Stimulated activated CD4-positive, alpha-beta T cell treated with anti-CD3 and anti-CD28 coated beads, Interleukin-12 subunit alpha, Interleukin-12 subunit beta, amount 100 ng/mL, for 48 hours (primary cell): ENCODE measurements at regions not wholly inside any gene's neighbourhood (a gene's known extent, or its start where the extent isn't known, plus 50 kb on each side); places are given as distances from the start of the nearest gene placed in this dataset.
"Not testable (repeated sequence)": the region's sequence is repeated elsewhere in the genome, so short reads cannot be mapped to it uniquely, and the experiment has no call there.

Source experiments
- DNase-seq, 3 donors: peaks; one replicate each; pipeline ENCODE4 v3.0.0-alpha.2; 2020; ENCODE audit warnings: low read depth in 2 of 3, low spot score in 1 of 3

DNA sequence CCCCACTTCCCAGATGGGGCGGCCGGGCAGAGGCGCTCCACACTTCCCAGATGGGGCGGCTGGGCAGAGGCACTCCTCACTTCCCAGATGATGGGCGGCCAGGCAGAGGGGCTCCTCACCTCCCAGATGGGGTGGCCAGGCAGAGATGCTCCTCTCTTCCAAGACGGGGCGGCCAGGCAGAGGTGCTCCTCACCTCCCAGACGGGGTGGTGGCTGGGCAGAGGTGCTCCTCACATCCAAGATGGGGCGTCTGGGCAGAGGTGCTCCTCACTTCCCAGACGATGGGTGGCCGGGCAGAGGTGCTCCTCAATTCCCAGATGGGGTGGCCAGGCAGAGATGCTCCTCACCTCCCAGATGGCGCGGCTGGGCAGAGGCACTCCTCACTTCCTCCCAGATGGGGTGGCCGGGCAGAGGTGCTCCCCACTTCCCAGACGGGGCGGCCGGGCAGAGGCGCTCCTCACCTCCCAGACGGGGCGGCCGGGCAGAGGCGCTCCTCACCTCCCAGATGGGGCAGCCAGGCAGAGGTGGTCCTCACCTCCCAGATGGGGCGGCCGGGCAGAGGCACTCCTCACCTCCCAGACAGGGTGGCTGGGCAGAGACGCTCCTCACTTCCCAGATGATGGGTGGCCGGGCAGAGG, 275.2 kb downstream of the LIPI start:
- DNase-seq, result not testable (repeated sequence)

DNA sequence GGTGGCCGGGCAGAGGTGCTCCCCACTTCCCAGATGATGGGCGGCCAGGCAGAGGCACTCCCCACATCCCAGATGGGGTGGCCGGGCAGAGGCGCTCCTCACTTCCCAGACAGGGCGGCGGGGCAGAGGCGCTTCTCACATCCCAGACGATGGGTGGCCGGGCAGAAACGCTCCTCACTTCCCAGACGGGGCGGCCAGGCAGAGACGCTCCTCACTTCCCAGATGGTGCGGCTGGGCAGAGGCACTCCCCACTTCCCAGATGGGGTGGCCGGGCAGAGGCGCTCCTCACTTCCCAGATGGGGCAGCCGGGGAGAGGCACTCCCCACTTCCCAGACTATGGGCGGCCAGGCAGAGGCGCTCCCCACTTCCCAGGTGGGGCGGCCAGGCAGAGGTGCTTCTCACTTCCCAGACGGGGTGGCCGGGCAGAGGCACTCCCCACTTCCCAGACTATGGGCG, 275.8 kb downstream of the LIPI start:
- DNase-seq, result not testable (repeated sequence)

DNA sequence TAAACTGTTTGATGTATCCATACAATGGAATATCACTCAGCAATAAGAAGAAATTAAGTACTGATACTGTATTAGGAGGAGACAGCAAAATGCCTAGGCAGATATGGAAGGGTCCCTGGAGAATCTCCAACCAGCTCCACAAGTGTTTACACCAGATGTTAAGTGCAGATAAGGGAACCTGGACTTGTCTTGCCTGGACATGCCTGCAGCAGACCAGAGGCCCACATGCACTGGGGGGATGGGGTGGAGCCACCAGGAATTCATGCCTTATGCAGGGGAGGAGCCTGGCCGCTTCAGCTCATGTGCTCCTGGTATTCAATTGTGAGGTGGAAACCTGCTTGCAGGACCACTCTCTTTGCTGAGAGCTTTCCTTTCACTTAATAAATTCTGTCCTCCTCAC, 287.6 kb downstream of the LIPI start:
- DNase-seq, result not testable (repeated sequence)

DNA sequence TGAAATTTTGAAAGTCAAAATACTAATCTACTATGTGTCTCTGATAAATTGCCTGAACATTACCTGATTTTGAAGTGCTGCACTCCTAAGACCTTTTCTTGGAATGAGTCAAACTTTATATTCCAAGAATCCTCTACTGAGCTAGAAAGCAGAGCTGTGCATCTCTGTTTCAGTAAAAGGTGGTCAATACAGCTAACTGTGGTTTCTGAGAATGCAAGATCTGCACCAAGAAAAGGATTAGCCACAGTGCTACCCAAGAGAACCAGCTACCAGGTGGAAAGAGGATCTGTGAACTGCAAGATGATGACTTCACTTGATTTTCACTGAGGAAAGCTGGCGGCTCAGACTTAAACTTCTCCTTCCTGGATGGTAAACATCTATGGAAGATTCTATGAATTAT, 289.3 kb downstream of the LIPI start:
- DNase-seq, result not testable (repeated sequence)

DNA sequence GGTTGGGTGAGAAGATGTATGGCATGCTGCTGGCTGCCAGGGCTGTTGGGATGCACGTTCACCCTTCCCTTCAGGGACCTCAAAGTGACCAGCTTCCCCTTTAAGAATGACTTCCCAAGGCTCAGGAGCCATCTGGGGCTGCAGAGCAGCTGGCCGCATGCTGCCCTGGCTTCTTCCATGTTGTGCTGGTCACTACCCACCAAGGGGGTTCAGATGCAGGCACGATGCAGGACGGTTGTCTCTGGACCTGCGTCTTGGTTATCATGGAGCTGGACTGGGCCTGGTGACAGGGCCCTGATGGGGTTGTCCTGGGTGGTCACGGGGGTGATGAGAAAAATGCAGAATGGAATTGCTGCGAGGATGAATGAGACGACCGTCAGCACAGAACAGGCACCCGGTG, 297.8 kb downstream of the POTED start:
- DNase-seq, result not testable (repeated sequence)

DNA sequence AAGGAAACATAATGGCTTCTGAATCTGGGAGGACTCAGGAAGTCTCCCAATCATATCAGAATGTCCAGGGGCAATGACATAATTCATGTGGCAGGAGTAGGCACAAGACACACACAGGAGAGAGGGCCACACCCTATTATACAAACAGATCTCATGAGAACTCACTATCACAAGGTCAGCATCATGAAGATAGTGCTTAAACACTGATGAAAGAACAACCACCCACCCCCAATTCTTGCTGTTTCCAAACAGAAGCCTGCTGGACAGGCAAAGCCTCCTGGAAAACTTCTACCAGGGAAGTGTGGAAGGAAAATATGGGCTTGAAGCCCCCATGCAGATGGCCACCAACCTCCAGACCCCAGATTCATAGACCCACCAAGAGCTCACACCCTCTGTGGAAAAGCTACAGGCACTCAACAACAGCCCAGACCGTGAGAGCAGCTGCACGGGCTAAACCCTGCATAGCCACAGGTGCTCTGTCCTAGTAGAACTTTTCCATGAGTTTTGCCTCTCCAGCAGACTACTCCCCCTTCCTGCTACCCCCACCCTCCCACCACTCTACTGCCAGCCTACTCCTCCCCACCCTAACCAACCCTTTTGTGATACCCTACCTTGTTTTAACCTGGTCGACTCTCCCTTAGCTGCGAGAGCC, 287.1 kb downstream of the POTED start:
- DNase-seq, result not testable (repeated sequence)

DNA sequence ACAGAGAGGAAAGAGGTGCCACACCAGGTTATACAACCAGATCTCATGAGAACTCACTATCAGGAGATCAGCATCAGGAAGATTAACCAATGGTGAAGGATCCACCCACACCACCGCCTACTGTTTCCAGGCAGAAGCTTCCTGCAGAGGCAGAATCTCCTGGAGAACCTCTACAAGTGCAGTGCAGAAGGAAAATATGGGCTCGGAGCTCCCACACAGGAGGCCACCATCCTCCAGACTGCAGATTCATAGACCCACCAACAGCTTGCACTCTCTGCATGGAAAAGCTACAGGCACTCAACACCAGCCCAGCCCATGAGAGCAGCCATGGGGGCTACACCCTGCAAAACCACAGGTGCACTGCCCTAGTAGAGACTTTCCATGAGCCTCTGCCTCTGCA, 284.0 kb downstream of the POTED start:
- not testable (repeated sequence) for DNase-seq

DNA sequence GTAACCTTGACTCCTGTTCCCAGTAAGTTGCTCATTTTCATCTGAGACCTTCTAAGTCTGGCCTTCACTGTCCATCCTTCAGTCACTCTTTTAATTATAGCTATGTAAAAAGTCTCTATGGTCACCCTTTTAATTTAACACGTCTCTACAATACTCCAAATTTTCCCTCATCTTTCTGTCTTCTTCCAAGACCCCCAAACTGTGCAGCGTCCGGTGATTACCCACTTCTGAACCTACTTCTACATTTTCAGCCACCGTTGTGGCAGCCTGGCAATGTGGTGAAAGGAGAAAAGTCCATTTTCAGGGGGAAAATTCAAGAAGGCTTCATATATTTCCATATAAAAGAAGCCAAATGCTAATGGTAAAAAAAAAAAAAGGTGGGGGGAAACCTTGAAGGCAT, 283.4 kb downstream of the POTED start:
- not testable (repeated sequence) for DNase-seq

DNA sequence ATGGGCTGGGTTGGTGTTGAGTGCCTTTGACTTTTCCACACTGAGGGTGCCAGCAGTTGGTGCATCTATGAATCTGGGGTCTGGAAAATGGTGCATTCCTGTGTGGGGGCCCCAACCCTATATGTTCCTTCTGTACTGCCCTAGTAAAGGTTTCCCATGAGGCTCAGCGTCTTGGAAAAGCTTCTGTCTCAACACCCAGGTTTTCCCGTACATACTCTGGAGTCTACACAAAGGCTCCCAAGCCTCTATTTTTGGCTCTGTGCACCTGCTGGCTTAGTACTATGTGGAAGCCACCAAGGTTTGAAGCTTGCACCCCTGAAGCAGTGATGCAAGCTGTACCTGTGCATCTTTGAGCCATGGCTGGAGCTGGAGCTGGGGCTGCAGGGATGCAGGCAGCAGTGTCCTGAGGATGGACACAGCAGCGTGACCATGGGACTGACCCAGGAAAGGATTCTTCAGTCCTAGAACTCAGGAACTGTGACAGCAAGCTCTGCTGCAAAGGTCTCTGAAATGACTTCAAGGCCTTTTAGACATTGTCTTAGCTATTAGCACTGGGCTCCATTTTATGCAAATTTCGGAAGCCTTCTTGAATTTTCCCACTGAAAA, 282.7 kb downstream of the POTED start:
- not testable (repeated sequence) for DNase-seq

DNA sequence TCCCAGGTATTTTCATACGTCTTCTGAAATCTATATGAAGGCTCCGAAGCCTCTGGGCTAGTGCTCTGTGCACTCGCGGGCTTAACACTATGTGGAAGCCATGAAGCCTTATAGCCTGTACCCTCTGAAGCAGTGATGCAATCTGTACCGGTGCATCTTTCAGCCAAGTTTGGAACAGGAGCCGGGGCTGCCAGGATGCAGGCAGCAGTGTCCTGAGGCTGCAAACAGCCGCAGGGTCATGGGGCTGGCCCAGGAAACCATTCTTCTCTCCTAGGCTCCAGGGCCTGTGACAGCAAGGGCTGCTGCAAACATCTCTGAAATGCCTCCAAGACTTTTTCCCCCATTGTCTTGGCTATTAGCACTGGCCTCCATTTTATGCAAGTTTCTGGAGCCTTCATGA, 279.6 kb downstream of the POTED start:
- not testable (repeated sequence) for DNase-seq

DNA sequence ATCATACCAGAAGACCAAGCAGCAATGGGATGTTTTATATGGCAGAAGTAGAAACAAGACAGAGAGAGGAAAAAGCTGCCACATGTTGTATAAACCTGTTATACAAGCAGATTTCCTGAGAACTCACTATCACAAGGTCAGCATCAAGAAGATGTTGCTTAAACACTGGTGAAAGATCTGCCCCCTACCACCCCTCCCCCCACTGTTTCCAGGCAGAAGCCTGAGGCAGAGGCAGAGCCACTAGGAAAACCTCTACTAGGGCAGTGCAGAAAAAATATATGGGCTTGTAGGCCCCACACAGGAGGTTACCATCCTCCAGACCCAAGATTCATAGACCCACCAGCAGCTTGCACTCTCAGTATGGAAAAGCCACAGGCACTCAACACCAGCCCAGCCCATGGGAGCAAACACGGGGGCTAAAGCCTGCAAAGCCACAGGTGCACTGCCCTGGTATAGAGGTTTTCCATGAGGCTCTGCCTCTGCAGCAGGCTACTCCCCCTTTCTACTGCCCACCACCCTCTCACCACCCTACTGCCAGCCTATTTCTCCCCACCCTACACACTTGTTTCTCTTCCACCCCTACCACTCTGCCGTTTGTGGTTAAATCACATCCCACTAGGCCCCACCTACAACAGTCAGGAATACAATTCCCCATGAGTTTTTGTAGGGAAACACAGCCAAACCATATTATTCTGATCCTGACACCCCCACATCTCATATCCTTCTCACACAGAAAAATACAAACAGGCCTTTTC, 274.2 kb downstream of the POTED start:
- DNase-seq, result not testable (repeated sequence)

DNA sequence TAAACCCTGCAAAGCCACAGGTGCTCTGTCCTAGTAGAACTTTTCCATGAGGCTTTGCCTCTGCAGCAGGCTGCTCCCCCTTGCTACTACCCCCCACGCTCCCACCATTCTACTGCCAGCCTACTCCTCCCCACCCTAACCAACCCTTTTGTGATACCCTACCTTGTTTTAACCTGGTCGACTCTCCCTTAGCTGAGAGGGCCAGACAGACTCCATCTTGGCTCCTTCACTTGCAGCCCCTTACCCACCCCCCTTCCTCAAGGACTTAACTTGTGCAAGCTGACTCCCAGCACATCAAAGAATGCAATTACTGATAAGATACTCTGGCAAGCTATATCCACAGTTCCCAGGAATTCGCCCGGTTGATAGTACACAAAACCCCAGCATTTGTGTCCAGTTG, 267.9 kb downstream of the POTED start:
- not testable (repeated sequence) for DNase-seq

DNA sequence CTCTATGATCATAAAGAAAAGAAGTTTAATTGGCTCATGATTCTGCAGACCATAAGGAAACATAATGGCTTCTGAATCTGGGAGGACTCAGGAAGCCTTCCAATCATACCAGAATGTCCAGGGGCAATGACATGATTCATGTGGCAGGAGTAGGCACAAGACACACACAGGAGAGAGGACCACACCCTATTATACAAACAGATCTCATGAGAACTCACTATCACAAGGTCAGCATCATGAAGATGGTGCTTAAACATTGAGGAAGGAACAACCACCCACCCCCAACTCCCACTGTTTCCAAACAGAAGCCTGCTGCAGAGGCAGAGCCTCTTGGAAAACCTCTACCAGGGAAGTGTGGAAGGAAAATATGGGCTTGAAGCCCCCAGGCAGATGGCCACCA, 267.4 kb downstream of the POTED start:
- DNase-seq, result not testable (repeated sequence)

DNA sequence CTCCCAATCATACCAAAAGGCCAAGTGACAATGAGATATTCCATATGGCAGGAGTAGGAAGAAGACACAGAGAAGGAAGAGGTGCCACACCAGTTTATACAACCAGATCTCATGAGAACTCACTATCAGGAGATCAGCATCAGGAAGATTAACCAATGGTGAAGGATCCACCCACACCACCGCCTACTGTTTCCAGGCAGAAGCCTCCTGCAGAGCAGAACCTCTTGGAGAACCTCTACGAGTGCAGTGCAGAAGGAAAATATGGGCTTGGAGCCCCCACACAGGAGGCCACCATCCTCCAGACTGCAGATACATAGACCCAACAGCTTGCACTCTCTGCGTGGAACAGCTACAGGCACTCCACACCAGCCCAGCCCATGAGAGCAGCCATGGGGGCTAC, 264.4 kb downstream of the POTED start:
- not testable (repeated sequence) for DNase-seq

DNA sequence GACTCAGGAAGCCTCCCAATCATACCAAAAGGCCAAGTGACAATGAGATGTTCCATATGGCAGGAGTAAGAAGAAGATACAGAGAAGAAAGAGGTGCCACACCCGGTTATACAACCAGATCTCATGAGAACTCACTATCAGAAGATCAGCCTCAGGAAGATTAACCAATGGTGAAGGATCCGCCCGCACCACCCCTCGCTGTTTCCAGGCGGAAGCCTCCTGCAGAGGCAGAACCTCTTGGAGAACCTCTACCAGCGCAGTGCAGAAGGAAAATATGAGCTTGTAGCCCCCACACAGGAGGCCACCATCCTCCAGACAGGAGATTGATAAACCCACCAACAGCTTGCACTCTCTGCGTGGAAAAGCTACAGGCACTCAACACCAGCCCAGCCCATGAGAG, 245.1 kb downstream of the POTED start:
- no peak for DNase-seq

DNA sequence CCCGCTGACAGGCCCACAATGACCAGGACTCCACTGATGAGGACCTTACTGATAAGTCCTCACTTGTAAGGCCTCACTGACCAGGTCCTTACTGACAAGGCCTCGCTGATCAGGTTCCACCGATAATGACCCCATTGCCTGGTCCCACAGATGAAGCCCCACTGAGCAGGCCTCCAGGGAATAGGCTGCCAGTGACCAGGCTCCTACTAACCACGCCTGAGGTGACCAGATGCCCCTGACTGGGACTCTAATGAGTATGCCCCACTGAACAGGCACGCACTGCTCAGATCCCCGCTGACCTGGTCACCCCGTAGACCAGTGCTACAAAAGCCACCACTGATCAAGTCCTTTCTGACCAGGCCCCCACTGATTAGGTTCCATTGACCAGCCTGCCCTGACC, 241.2 kb downstream of the POTED start:
- DNase-seq, result not testable (repeated sequence)

DNA sequence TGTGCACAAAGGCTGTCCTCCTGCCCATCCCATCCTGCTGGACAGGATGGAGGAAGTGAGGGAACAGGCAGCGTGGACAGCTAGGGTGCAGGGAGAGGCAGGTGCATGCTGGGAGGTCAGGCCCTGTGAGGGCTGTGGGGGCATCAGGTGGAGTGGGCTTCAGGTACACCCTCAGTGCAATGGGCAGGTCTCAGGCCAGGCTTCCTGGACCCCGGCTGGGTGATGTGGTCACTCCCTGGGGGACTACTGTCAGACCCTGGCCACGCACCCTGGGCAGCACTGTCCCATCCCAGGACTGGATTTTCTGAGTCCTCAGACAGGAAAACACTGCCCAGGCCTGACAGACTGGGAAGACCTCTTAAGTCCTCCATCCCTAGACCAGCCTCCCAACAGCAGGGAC, 239.9 kb downstream of the POTED start:
- not testable (repeated sequence) for DNase-seq

DNA sequence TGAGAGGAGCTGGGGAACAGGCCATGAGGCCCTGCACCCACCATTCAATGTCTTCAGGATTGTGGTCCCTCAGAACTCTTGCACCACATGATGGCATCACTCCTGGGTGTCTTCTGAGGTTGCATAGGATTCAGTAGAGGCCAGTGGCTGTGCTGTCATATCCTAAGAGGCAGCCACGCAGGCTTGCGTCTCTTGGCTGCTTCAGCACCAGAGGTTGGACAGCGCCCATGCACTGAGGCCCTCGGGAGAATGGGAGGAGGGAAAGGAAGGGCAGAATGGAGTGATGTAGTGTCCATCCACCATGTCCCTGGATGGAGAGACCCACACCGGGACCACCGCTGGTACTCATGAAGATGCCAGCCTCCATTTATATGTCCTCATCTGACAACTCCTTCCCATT, 237.1 kb downstream of the POTED start:
- not testable (repeated sequence) for DNase-seq

DNA sequence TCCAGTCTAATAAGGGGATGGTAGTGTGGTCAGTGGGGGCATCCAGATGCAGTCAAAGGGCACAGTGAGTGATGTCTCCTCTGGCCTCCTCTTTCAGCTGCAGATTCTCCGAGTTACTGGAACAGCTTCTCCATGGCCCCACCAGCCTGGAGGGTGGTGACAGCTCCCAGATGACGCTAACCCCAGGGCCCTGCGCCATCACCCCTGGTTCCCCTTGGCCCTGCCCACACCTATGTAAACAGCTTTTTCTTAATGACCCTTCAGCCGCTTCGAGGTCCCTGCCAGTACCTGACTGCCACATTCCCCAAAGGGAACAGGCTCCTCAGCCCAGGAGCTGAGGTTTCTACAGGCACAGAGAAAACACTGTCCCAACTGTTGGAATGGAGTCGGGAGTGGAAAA, 235.0 kb downstream of the POTED start:
- DNase-seq, result not testable (repeated sequence)

DNA sequence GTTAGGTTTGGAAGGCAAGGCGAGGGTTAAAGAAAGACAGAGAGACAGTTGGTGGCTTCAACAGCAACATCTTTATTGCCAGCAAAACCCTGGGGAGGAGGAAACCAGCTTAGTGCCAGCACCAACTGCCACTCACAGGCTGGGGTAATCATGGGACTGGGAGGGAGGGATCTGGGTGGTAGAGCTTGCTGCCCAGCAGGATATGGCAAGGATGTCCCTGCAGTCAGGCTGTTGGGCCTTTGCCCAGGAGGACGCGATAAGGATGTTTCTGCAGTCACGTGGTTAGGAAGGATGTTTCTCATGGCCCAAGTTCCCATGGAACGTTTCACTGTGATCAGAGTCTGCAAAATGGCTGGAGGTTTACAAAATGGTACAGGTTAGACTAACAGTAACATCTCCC, 233.5 kb downstream of the POTED start:
- not testable (repeated sequence) for DNase-seq

DNA sequence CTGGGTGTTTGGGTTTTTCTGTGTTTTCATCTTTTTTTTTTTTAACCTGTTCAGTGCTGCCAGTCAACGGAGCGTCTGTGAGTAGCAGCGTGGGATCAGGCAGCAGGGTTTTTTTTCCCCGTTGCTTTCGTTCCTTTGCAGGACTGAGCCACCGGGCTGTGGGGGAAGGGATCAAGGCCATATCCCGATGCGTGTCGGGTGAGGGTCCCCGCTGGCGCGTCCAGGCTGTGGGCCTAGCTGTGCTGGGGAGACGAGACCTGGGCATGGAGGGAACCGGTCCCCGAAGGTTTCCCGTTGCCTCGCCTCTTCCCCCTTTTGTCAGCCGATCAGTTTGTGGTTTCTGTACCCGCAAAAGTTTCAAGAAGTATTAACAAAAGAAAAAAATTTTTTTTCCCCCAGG, 218.1 kb downstream of the POTED start:
- DNase-seq, result not testable (repeated sequence)

DNA sequence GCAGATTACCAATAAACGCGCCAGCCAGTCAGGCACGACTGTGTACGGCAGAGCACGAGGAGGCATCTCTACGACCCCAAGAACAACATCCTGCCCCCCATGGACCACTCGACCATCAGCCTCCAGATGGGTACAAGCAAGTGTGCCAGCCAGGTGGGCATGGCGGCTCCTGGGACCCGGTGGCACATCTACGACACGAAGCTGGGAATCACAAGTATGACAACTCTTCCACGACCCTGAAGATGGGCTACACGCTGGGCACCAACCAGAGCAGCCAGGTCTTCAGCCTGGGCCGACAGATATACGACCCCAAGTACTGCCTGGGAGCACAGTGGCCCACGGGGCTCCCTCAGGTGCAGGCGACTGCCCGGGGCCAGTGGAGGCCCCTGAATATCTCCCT, 217.6 kb downstream of the POTED start:
- no peak for DNase-seq
